ENCODE measurements at regions not wholly inside any gene's neighbourhood (a gene's known extent, or its start where the extent isn't known, plus 50 kb on each side); places are given as distances from the start of the nearest gene placed in this dataset.

DNA sequence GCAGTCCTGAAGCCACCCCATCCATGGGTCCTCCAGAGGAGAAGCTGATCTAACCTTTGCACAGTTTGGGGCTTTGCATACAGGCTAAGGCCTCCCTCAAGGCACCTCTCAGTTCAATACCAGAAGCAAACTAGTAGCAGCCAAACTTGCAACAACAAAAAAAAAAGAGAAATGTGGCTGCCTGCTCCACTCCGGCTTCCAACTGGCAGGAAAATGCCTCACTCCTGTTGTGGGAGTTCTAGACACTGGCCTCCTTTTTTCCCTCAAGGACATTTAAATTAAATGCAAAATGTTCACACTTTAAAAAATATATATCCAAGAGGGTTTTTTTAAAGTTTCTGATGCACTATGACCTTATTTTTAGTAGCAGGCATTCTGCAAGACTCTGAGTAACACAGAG lies 216.0 kb upstream of the TPM1 start:
- Mint-ChIP-seq H3K9me3 (no peaks in the 10 kb centered on the region), H3K36me3 (ENCODE audit: low read depth) (peaks cover 24% of the 10 kb centered on the region), H3K27me3 (ENCODE audit: insufficient read depth) (no peaks in the 10 kb centered on the region), H3K4me1 (no peaks in the 10 kb centered on the region), H3K4me3 (no peak overlapping the region), H3K27ac (no peak overlapping the region)
- H3K4me1 ChIP-seq (ENCODE audit: control insufficient read depth, insufficient read depth, low read length), result no peaks in the 10 kb centered on the region
- H3K27ac ChIP-seq (ENCODE audit: low read depth, low read length), result no peak overlapping the region
- no peaks in the 10 kb centered on the region for H3K9me3 ChIP-seq (ENCODE audit: control insufficient read depth, low read length)
- TF ChIP-seq, protein P1, sequence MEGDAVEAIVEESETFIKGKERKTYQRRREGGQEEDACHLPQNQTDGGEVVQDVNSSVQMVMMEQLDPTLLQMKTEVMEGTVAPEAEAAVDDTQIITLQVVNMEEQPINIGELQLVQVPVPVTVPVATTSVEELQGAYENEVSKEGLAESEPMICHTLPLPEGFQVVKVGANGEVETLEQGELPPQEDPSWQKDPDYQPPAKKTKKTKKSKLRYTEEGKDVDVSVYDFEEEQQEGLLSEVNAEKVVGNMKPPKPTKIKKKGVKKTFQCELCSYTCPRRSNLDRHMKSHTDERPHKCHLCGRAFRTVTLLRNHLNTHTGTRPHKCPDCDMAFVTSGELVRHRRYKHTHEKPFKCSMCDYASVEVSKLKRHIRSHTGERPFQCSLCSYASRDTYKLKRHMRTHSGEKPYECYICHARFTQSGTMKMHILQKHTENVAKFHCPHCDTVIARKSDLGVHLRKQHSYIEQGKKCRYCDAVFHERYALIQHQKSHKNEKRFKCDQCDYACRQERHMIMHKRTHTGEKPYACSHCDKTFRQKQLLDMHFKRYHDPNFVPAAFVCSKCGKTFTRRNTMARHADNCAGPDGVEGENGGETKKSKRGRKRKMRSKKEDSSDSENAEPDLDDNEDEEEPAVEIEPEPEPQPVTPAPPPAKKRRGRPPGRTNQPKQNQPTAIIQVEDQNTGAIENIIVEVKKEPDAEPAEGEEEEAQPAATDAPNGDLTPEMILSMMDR (conservative IDR thresholded peaks at IDR 0.05), result no peak
- 100% methylated on average over 1 of the region's 1 CpG; no CpG with 5 or more reads in 1 of the 2 experiments for WGBS, 2 experiments (ENCODE audit: insufficient coverage in 1 of 2, insufficient read length in 1 of 2)
- DNase-seq, result no peak
- no peak overlapping the region for H3K4me3 ChIP-seq (ENCODE audit: low read length)
- H3K27me3 ChIP-seq (ENCODE audit: control insufficient read depth, insufficient read depth, low read length, poor library complexity, severe bottlenecking), result no peaks in the 10 kb centered on the region
- H3K9ac ChIP-seq (ENCODE audit: extremely low read depth, low read length, poor library complexity, severe bottlenecking), result no peak overlapping the region
- H3K36me3 ChIP-seq (ENCODE audit: control insufficient read depth, insufficient read depth, low read length), result peaks cover 26% of the 10 kb centered on the region

DNA sequence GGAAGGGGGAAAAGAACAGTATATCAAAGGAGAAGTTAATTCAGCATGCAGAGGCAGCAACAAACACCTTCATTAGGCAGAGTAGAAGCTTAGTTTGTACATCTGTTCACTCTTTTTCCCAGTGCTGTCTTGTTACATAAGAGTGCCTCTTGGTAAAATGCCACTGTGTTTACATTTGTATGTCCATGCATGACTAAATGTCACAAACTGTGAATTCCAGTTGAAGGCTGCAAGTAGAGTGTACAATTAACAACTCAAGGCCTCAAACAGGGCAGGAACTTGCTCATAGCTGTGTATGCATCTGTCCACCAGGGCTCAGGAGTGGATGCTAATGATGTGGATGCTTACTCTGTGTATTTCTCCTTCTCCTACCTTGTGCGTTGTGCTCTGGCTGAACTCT lies 214.2 kb upstream of the TPM1 start:
- H3K4me1 ChIP-seq (ENCODE audit: control insufficient read depth, insufficient read depth, low read length), result no peaks in the 10 kb centered on the region
- H3K9ac ChIP-seq (ENCODE audit: extremely low read depth, low read length, poor library complexity, severe bottlenecking), result no peak overlapping the region
- no peaks in the 10 kb centered on the region for H3K9me3 Mint-ChIP-seq
- no peaks in the 10 kb centered on the region for H3K27me3 ChIP-seq (ENCODE audit: control insufficient read depth, insufficient read depth, low read length, poor library complexity, severe bottlenecking)
- peak; percentile 26 for DNase-seq
- H3K4me3 Mint-ChIP-seq, result no peak overlapping the region
- no peaks in the 10 kb centered on the region for H3K4me1 Mint-ChIP-seq
- no peak overlapping the region for H3K27ac ChIP-seq (ENCODE audit: low read depth, low read length)
- 100% methylated on average over 1 of the region's 1 CpG for WGBS, 2 experiments (ENCODE audit: insufficient coverage in 1 of 2, insufficient read length in 1 of 2)
- H3K27me3 Mint-ChIP-seq (ENCODE audit: insufficient read depth), result no peaks in the 10 kb centered on the region
- TF ChIP-seq, protein P1 (conservative IDR thresholded peaks at IDR 0.05), result peak; percentile 32
- H3K27ac Mint-ChIP-seq, result peak overlapping the region; percentile 32
- H3K36me3 ChIP-seq (ENCODE audit: control insufficient read depth, insufficient read depth, low read length), result peaks cover 16% of the 10 kb centered on the region
- H3K4me3 ChIP-seq (ENCODE audit: low read length), result no peak overlapping the region
- no peaks in the 10 kb centered on the region for H3K9me3 ChIP-seq (ENCODE audit: control insufficient read depth, low read length)
- H3K36me3 Mint-ChIP-seq (ENCODE audit: low read depth), result peaks cover 20% of the 10 kb centered on the region

DNA sequence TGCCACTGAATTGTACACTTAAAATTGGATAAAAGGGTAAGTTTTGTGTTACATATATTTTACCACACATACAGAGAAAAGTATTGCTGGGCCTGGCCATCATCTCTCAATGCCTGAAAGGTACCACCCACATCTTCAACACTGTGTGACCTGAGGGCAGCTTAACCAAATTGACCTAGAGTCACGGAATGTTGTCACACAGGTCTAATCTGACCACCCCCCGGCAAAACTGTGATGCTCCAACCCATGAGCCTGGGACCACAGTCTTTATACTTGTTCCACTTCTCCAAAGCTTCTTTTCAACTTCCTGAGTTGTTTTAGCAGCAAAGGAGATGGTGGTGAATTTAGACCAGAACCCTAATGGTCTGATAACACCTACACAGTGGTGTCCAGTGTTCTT lies 210.3 kb upstream of the TPM1 start:
- H3K9me3 Mint-ChIP-seq, result no peaks in the 10 kb centered on the region
- WGBS, 2 experiments (ENCODE audit: insufficient coverage in 1 of 2, insufficient read length in 1 of 2), result 90 to 100% methylated on average over 1 to 2 of the region's 2 CpGs
- Histone ChIP-seq H3K27ac (ENCODE audit: low read depth, low read length) (no peak overlapping the region), H3K36me3 (ENCODE audit: control insufficient read depth, insufficient read depth, low read length) (peaks cover 31% of the 10 kb centered on the region), H3K27me3 (ENCODE audit: control insufficient read depth, insufficient read depth, low read length, poor library complexity, severe bottlenecking) (no peaks in the 10 kb centered on the region), H3K4me3 (ENCODE audit: low read length) (no peak overlapping the region), H3K9me3 (ENCODE audit: control insufficient read depth, low read length) (no peaks in the 10 kb centered on the region), H3K4me1 (ENCODE audit: control insufficient read depth, insufficient read depth, low read length) (no peaks in the 10 kb centered on the region), H3K9ac (ENCODE audit: extremely low read depth, low read length, poor library complexity, severe bottlenecking) (no peak overlapping the region)
- DNase-seq, result no peak
- no peak overlapping the region for H3K4me3 Mint-ChIP-seq
- TF ChIP-seq, protein P1 (conservative IDR thresholded peaks at IDR 0.05), result no peak
- peaks cover 29% of the 10 kb centered on the region for H3K36me3 Mint-ChIP-seq (ENCODE audit: low read depth)
- no peaks in the 10 kb centered on the region for H3K27me3 Mint-ChIP-seq (ENCODE audit: insufficient read depth)
- H3K27ac Mint-ChIP-seq, result no peak overlapping the region
- H3K4me1 Mint-ChIP-seq, result no peaks in the 10 kb centered on the region

Data from endodermal cell (in vitro differentiated cells).